ENCODE measurements at regions not wholly inside any gene's neighbourhood (a gene's known extent, or its start where the extent isn't known, plus 50 kb on each side); places are given as distances from the start of the nearest gene placed in this dataset.
"Not testable (repeated sequence)": the region's sequence is repeated elsewhere in the genome, so short reads cannot be mapped to it uniquely, and the experiment has no call there.

DNA sequence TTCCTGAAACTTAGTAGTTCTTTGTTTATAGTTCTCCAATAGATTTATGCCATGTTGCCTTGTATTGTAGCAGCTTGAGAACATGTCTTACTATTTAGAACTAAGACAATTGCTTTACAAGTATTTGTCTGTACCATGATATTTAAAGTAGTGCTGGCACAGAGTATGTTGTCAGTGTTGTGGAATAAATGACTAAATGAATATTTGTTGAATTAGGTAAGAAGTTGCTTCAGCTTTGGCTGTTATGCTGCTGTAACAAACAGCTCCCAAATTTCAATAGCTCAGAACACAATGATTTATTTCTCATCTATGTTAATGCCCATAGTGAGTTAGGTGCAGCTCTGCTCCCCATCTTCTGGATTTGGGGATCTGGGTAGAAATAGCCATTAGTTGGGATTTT is 90.2 kb upstream of the VCAM1 start:
- DNase-seq = no peak

- DNase-seq = peak; percentile 98
Measured at GRCh38 chr1:100631015-100631551, 88.5 kb upstream of the VCAM1 start.

DNA sequence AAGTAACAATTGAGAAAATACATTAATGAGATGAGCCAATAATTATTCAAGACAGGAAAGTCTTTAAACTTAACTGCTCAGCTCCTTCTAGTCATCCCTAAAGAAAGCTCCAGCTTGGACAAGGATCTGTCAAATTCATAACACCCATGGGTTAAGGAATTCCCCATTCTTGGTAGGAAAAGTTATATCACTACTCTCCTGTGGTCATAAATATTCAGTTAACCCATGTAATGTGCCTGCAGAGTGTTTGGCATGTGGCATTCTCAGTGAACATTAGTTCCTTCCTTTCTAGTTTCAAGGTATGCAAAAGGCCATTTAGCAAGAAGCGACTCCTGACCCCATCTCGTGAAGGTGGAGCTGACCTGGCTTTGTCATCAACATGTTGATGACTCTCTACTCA is 76.7 kb upstream of the VCAM1 start:
- DNase-seq = no peak

- DNase-seq = no peak
Measured at GRCh38 chr1:100643471-100644196, 75.9 kb upstream of the VCAM1 start.

GRCh38 chr1:100646001-100646400 is 73.5 kb upstream of the VCAM1 start:
- no peak for DNase-seq

- DNase-seq = no peak
Measured at GRCh38 chr1:100649146-100649545, 70.4 kb upstream of the VCAM1 start.

DNA sequence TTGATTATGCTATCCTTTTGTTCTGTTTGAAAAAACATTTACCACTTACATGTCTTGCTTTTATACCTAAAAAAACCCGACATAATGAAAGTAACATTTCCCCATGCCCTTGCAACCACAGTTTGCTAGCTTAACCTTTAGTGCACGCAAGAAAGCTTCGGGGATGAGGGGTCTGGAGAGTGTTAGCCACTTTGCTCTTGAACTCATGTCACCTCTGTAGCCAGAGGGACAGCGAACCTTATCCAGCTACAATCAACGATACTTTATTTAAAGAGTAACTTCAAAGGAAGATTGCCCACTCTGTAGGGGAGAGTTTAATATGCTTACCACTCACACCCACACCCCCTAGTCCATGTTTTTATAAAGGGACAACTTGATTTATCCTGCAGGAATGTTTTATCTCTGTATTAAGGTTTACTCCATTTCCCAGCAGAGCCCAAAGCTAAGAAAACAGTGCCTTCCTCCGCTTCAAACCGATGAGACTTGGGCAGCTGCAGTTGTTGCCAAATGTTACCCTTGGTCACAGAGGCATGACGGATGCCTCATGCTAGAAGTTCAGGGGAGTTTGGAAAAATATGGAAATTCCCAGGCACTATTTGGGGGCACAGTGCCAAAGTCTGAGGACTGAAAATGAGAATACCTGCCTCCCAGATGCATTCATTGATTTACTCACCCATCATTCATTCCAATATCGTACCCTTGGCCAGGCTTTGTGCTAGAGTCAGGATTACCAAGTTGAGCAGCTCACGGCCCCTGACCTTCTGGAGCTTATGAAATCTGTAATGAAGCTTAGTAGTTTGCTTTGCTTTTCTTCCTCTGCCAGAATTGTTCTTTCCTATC is 61.4 kb upstream of the VCAM1 start:
- DNase-seq = peak; percentile 4

- DNase-seq = no peak
Measured at GRCh38 chr1:100658716-100659026, 60.9 kb upstream of the VCAM1 start.

DNA sequence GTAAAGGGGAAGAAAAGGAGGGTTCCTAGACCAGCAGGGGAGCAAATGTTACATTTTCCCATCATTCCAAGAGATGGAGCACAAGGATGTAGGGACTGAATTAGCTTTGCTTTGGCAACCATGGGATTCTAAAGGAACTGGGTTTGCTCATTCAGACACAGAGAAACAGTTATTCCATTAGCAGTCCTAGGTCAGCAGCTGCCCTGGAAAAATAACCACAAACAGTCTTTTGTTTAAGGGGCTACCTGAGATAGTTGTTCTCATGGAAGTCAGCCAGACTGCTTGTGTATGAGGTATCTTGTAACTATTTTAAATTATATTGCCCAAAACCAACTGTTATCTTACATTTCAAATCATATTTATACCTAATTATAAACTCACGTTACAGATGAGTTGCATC is 58.4 kb upstream of the VCAM1 start:
- no peak for DNase-seq

DNA sequence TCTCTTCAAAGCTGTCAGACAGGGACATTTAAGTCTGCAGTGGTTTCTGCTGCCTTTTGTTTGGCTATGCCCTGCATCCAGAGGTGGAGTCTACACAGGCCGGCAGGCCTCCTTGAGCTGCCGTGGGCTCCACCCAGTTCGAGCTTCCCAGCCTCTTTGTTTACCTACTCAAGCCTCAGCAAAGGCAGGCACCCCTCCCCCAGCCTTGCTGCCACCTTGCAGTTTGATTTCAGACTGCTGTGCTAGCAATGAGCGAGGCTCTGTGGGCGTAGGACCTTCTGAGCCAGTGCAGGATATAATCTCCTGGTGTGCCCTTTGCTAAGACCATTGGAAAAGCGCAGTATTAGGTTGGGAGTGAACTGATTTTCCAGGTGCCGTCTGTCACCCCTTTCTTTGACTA is 51.0 kb upstream of the VCAM1 start:
- DNase-seq = not testable (repeated sequence)
